PC-9 (cell line): ENCODE measurements at regions not wholly inside any gene's neighbourhood (a gene's known extent, or its start where the extent isn't known, plus 50 kb on each side); places are given as distances from the start of the nearest gene placed in this dataset.

Experiments used
- CTCF ChIP-seq: fragments of 200-600 bp; sonication (generic); conservative IDR thresholded peaks from 2 replicates; pipeline ENCODE4 v1.6.1; 2017; ENCODE audit warnings: mixed run types, antibody characterized with exemption, mild to moderate bottlenecking, moderate library complexity
- EZH2 ChIP-seq: fragments of 200-600 bp; sonication (generic); IDR thresholded peaks from 2 replicates; pipeline ENCODE4 v1.8.0; 2017; ENCODE audit warnings: antibody characterized with exemption, low read depth

- TF ChIP-seq CTCF (no peak), EZH2 (no peak)
Observed at GRCh38 chr3:174483254-174483653, 375.9 kb upstream of the NAALADL2 start.
